Midbrain (tissue), 1 donor: ENCODE measurements at regions not wholly inside any gene's neighbourhood (a gene's known extent, or its start where the extent isn't known, plus 50 kb on each side); places are given as distances from the start of the nearest gene placed in this dataset.

Source experiments
- DNase-seq: peaks from one replicate; lab custom pipeline; 2025; lab: John Stamatoyannopoulos, UW

DNA sequence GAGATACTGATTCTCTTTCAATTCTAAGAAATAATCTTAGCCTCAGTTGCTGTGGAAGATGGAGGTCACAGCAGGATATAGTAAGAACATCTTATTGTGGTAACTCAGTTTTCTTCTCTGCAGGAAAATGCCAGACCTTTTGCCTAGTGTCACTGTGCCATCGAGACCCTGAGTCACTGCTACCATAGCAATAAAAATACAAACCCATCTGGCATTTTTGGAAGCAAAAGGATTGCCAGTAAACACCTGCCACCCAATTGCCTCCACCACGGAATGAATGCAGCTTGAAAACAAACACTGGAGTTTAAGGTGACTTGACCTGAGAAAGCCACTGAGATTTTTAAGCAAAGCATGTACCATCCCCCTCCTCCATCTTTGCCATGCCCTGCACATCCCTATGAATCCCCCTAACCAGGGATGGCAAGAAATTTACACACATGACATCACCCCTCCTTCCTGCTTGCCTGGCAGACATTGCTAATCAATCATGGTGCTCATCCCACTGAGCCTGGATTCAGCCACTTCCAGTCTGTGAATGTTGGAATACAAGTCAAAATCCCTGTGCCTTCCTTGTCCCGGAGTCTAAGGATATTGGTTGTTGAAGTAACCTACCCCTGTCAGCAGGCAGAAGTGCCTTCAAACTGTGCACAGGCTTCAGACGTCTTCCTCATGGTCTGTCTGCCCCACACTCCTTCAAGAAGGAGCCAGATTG, 59.6 kb upstream of the MAMLD1 start:
- no peak for DNase-seq

DNA sequence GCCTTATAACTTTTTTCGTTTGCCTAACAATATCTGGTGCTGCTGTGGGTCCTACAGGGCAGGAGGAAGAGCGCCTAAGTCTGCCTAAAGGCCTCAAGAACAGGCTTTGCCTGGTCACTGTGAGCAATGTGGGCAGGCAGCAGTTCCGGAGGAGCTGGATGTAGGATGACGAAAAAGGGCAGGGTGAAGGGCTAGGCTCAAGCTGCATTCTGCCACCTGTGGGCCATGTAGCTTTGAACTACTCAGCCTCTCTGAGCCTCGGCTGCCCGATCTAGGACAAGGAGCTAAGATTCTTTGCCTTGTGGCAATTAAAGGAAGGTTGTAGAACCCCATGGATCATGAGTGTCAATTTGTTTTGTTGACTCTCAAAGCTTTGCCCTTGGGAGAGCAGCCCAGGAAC, 57.1 kb upstream of the MAMLD1 start:
- DNase-seq = no peak

GRCh38 chrX:150308041-150308440, 55.1 kb upstream of the MAMLD1 start:
- no peak for DNase-seq

GRCh38 chrX:150308532-150309157, 54.5 kb upstream of the MAMLD1 start:
- no peak for DNase-seq

DNA sequence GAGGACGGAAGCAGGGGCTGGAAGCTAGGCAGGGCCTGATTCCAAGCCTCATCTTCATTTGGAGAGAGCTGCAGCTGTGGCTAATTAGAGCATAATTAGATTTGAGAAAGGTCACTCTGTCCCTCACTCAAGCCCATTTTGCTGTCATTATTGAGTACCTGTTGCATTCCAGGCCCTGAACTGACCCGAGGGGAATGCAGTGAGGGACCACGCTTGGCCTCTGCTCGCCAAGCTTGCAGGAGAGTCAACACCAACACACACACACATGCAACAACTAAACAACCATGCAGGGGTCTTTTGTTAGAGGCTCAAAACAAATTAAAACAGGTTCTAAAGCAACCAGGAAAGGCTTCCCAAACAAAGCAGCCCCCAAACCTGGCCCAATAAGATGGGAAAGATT, 52.7 kb upstream of the MAMLD1 start:
- no peak for DNase-seq

DNA sequence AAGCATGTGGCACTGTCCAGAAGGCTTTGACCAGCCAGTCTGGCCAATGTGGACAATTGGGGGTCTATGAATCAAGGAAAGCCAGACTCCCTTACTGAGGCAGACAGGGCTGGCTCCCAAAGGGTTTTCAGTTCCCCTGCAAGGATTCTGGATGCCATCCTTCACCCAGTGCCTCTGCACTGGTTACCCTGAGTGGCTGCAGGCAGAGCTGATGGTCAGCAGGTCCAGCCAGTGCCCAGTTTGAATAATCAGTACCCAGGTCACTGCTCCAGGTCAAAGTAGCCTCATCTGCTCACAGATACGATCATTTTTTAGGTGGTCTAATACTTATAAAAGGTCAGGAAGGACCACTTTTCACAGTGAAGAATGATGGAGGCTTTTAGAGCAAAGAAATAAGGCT, 52.2 kb upstream of the MAMLD1 start:
- DNase-seq = no peak

DNA sequence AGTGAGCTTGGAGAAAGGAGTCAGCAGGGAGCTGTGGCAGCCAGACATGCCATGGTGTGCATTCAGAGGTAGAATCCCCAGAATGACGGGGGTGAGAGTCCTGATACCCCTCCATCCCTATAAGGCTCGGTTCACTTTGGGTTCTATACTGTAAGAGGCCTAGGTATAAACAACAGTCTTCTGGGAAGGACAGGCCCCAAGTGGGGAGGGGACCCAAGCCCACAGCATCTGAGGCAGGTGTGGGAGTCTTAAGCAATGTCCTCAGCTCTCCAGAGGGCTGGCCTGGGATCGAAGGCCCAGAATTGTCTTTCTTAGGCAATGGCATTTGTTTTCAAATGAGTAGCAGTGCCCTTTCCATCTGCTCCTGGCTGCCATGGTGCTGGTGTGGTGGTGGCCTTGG, 50.2 kb upstream of the MAMLD1 start:
- DNase-seq = no peak
